PC-3 (cell line): ENCODE measurements at regions not wholly inside any gene's neighbourhood (a gene's known extent, or its start where the extent isn't known, plus 50 kb on each side); places are given as distances from the start of the nearest gene placed in this dataset.

Experiments used
- ATAC-seq: fragments of 200-7000 bp; cut with Tn5 transposase; 2 replicates; pipeline ENCODE4 v1.9.1; 2020; ENCODE audit warnings: mild to moderate bottlenecking, moderate library complexity
- BruUV-seq: library from RNA; stranded (reverse); fragments of 400-500 nt; replicated peaks from 2 replicates; lab custom pipeline; 2021; lab: Mats Ljungman, UMichigan
- CTCF ChIA-PET: fragments of 300-600 bp; sonication (Branson Sonifier 250); formaldehyde crosslinking; loops from one replicate; lab custom pipeline; 2022; ENCODE audit warnings: antibody characterized with exemption; lab: Charles Lee
- POLR2A ChIA-PET: fragments of 300-600 bp; sonication (Branson Sonifier 250); formaldehyde crosslinking; loops from one replicate; lab custom pipeline; 2022; ENCODE audit warnings: antibody characterized with exemption; ENCODE audit not compliant: unreplicated experiment; lab: Charles Lee
- DNase-seq: peaks from one replicate; pipeline ENCODE4 v3.0.0-alpha.2; 2015
- H2AFZ ChIP-seq: fragments of 300-600 bp; sonication (generic); 2 replicates; pipeline ENCODE4 v1.6.0; 2016; ENCODE audit warnings: antibody characterized with exemption, low read length
- H3F3A ChIP-seq: fragments of 300-600 bp; sonication (generic); one replicate; pipeline ENCODE4 v1.6.0; 2017; ENCODE audit warnings: antibody characterized with exemption, low read length, control low read depth, mild to moderate bottlenecking; ENCODE audit not compliant: unreplicated experiment
- H3K27ac ChIP-seq: fragments of 300-600 bp; sonication (generic); 2 replicates; pipeline ENCODE4 v1.5.1; 2016; ENCODE audit warnings: mild to moderate bottlenecking, low read length
- H3K27me3 ChIP-seq: fragments of 300-600 bp; sonication (generic); 2 replicates; pipeline ENCODE4 v1.6.1; 2016; ENCODE audit warnings: low read length, mixed read lengths
- H3K36me3 ChIP-seq: fragments of 300-600 bp; sonication (generic); 2 replicates; pipeline ENCODE4 v1.6.1; 2016; ENCODE audit warnings: low read depth, mixed run types, low read length, mixed read lengths
- H3K4me1 ChIP-seq: fragments of 300-600 bp; sonication (generic); 2 replicates; pipeline ENCODE4 v1.5.1; 2016; ENCODE audit warnings: low read length; ENCODE audit not compliant: insufficient read depth
- H3K4me2 ChIP-seq: fragments of 300-600 bp; sonication (generic); 2 replicates; pipeline ENCODE4 v1.6.0; 2016; ENCODE audit warnings: low read length
- H3K4me3 ChIP-seq: fragments of 300-600 bp; sonication (generic); 2 replicates; pipeline ENCODE4 v1.5.1; 2016; ENCODE audit warnings: mild to moderate bottlenecking, low read length, mixed read lengths
- H3K79me2 ChIP-seq: fragments of 300-600 bp; sonication (generic); 2 replicates; pipeline ENCODE4 v1.6.1; 2017; ENCODE audit warnings: low read length, mixed read lengths
- H3K9ac ChIP-seq: fragments of 300-600 bp; sonication (generic); 2 replicates; pipeline ENCODE4 v1.6.0; 2016; ENCODE audit warnings: mild to moderate bottlenecking, low read length
- H3K9me2 ChIP-seq: fragments of 300-600 bp; sonication (generic); replicated peaks from 2 replicates; pipeline ENCODE4 v1.6.1; 2016; ENCODE audit warnings: mixed run types, low read length, mixed read lengths
- H3K9me3 ChIP-seq: fragments of 300-600 bp; sonication (generic); 2 replicates; pipeline ENCODE4 v1.6.1; 2016; ENCODE audit warnings: low read length, mixed read lengths
- H4K20me1 ChIP-seq: fragments of 300-600 bp; sonication (generic); 2 replicates; pipeline ENCODE4 v1.6.1; 2016; ENCODE audit warnings: low read length, mixed read lengths
- EZH2 ChIP-seq: fragments of 300-600 bp; sonication (generic); IDR thresholded peaks from one replicate; pipeline ENCODE4 v1.6.1; 2017; ENCODE audit warnings: antibody characterized with exemption, mild to moderate bottlenecking, low read length; ENCODE audit not compliant: unreplicated experiment
- EZH2phosphoT487 ChIP-seq: fragments of 300-600 bp; sonication (generic); IDR thresholded peaks from 2 replicates; pipeline ENCODE4 v1.6.1; 2018; ENCODE audit warnings: mild to moderate bottlenecking, antibody characterized with exemption, low read length, borderline replicate concordance
- intact Hi-C: fragments of 100-400 bp; cut with micrococcal nuclease; formaldehyde crosslinking; loops from 2 replicates; pipeline ENCODE4 v1.9.0; 2023
- TF ChIP-seq, protein P1 (sequence below): fragments of 300-600 bp; sonication (generic); conservative IDR thresholded peaks from 2 replicates; pipeline ENCODE4 v1.5.1; 2017; ENCODE audit warnings: antibody characterized with exemption, low read depth, mild to moderate bottlenecking, low read length

DNA sequence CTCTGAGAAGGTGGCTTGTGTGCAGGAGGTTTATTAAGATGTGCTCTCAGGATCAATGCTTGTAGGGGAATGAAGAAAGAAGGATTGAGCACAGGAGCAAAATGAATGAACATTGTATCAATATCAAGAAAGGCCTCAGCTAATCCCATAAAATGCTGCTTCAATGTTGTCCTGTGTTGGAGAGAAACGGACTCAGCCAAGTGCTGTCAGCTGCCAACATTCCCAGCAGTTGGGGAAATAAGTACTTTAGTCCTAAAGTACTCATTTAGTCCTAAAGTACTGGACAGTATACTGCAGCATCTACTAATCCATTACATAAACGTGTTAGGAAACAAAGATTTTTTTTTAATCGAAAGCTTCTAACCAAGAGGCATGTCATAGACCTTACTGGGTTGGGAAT lies 255.9 kb downstream of the SEC23A start:
- no peaks in the 10 kb centered on the region for H4K20me1 ChIP-seq
- H3K9me3 ChIP-seq = no peaks in the 10 kb centered on the region
- ChIA-PET CTCF (no interaction called here), POLR2A (no interaction called here)
- DNase-seq = no peak
- H3K4me3 ChIP-seq = no peak overlapping the region
- no peaks in the 10 kb centered on the region for H3K36me3 ChIP-seq
- no peaks in the 10 kb centered on the region for H3K79me2 ChIP-seq
- ATAC-seq = no peak
- no peak overlapping the region for H3K9ac ChIP-seq
- H2AFZ ChIP-seq = no peak overlapping the region
- no TSS peak for BruUV-seq
- TF ChIP-seq EZH2 = no peak
- TF ChIP-seq, protein P1, sequence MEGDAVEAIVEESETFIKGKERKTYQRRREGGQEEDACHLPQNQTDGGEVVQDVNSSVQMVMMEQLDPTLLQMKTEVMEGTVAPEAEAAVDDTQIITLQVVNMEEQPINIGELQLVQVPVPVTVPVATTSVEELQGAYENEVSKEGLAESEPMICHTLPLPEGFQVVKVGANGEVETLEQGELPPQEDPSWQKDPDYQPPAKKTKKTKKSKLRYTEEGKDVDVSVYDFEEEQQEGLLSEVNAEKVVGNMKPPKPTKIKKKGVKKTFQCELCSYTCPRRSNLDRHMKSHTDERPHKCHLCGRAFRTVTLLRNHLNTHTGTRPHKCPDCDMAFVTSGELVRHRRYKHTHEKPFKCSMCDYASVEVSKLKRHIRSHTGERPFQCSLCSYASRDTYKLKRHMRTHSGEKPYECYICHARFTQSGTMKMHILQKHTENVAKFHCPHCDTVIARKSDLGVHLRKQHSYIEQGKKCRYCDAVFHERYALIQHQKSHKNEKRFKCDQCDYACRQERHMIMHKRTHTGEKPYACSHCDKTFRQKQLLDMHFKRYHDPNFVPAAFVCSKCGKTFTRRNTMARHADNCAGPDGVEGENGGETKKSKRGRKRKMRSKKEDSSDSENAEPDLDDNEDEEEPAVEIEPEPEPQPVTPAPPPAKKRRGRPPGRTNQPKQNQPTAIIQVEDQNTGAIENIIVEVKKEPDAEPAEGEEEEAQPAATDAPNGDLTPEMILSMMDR = no peak
- no peak for TF ChIP-seq EZH2phosphoT487
- no peak overlapping the region for H3K27ac ChIP-seq
- H3K27me3 ChIP-seq = peaks cover 38% of the 10 kb centered on the region
- H3K9me2 ChIP-seq = no peaks in the 10 kb centered on the region
- no peak overlapping the region for H3K4me2 ChIP-seq
- intact Hi-C loops = no loop called here
- no peaks in the 10 kb centered on the region for H3F3A ChIP-seq
- H3K4me1 ChIP-seq = no peaks in the 10 kb centered on the region

DNA sequence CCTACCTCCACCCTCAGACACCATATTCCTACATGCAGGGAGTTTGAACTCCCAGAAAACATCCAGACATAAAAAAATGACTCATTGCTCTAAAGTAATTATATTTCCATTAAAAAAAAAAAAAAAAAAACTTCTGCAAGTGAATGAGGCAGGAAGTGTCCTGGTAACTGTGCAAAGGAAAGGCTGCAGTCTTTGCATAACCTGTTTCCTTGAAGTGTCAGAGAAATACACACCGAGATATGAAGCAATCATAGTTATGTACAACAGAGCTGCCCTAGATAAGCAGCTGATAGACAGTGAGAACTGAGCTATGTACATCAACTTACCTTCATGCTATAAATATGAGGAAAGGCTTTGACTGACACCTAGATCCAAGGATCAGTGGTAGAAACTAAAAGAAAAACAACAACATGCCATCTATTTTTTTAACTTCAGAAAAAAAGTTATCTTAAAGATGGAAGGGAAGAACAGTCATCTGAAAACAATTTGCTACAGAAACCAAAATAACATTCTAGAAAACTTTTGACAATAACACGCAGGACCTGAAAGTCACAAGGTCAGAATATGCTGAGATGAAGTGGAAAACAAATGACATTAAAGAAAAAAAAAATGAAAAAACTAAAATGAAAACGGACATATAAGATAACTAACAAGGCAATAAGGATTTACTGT lies 263.2 kb downstream of the SEC23A start:
- Histone ChIP-seq H3K9me3 (no peaks in the 10 kb centered on the region), H3K36me3 (no peaks in the 10 kb centered on the region), H3K9me2 (no peaks in the 10 kb centered on the region), H3K79me2 (no peaks in the 10 kb centered on the region), H3K4me3 (no peak overlapping the region), H4K20me1 (no peaks in the 10 kb centered on the region), H3F3A (no peaks in the 10 kb centered on the region), H3K27me3 (peaks cover 26% of the 10 kb centered on the region), H3K4me2 (no peak overlapping the region), H3K9ac (no peak overlapping the region), H3K27ac (no peak overlapping the region), H2AFZ (no peak overlapping the region), H3K4me1 (no peaks in the 10 kb centered on the region)
- ATAC-seq = no peak
- intact Hi-C loops = no loop called here
- POLR2A ChIA-PET = no interaction called here
- DNase-seq = peak; percentile 21
- TF ChIP-seq, protein P1 = no peak
- TF ChIP-seq EZH2phosphoT487 (no peak), EZH2 (no peak)
- CTCF ChIA-PET = no interaction called here
- no TSS peak for BruUV-seq

DNA sequence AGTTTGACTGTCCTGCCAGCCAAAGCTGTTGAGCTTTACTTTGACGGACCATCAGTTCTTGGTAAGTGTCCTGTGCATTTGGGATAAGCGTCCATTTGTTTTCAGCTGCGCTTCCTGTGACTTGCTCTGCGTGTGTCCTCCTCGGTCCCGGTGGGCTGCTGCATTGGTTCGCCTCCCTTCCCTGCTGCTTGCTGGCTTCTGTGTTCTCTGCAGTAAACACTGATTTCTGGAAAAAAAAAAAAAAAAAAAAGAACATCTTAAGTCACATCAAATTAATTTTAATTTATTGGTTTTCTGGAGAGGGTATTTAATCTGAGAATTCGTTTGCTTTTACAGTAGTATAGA lies 264.1 kb downstream of the SEC23A start:
- H3K4me3 ChIP-seq = no peak overlapping the region
- DNase-seq (no peak), ATAC-seq (no peak)
- no peak overlapping the region for H2AFZ ChIP-seq
- no peak overlapping the region for H3K4me2 ChIP-seq
- intact Hi-C loops = no loop called here
- TF ChIP-seq EZH2phosphoT487 (no peak), EZH2 (no peak)
- TF ChIP-seq, protein P1 = no peak
- H3K4me1 ChIP-seq = no peaks in the 10 kb centered on the region
- no peaks in the 10 kb centered on the region for H3K36me3 ChIP-seq
- POLR2A ChIA-PET = no interaction called here
- no TSS peak for BruUV-seq
- H3K27me3 ChIP-seq = peaks cover 27% of the 10 kb centered on the region
- no peaks in the 10 kb centered on the region for H4K20me1 ChIP-seq
- CTCF ChIA-PET = no interaction called here
- no peak overlapping the region for H3K9ac ChIP-seq
- H3K79me2 ChIP-seq = no peaks in the 10 kb centered on the region
- no peak overlapping the region for H3K27ac ChIP-seq
- H3K9me2 ChIP-seq = no peaks in the 10 kb centered on the region
- no peaks in the 10 kb centered on the region for H3F3A ChIP-seq
- no peaks in the 10 kb centered on the region for H3K9me3 ChIP-seq
